Inflammatory macrophage treated with lipopolysaccharide for 1 hour (primary cell): ENCODE measurements at regions not wholly inside any gene's neighbourhood (a gene's known extent, or its start where the extent isn't known, plus 50 kb on each side); places are given as distances from the start of the nearest gene placed in this dataset.
"Not testable (repeated sequence)": the region's sequence is repeated elsewhere in the genome, so short reads cannot be mapped to it uniquely, and the experiment has no call there.

Source experiments
- DNase-seq, 2 donors: peaks; one replicate each; pipeline ENCODE4 v3.0.0-alpha.2; 2020 to 2022

GRCh38 chr16:59459806-59460205 is 725.7 kb upstream of the GOT2 start:
- DNase-seq = no peak

- no peak for DNase-seq
Measured at GRCh38 chr16:59455497-59455896, 721.4 kb upstream of the GOT2 start.

GRCh38 chr16:59450513-59450912 is 716.4 kb upstream of the GOT2 start:
- DNase-seq = not testable (repeated sequence)

GRCh38 chr16:59440502-59440901 is 706.4 kb upstream of the GOT2 start:
- DNase-seq = no peak

GRCh38 chr16:59432896-59433295 is 698.8 kb upstream of the GOT2 start:
- no peak for DNase-seq

GRCh38 chr16:59432276-59432675 is 698.2 kb upstream of the GOT2 start:
- DNase-seq = no peak

GRCh38 chr16:59424714-59425273 is 690.7 kb upstream of the GOT2 start:
- DNase-seq = no peak

GRCh38 chr16:59411961-59412841 is 678.1 kb upstream of the GOT2 start:
- no peak for DNase-seq

GRCh38 chr16:59410451-59410850 is 676.3 kb upstream of the GOT2 start:
- DNase-seq = no peak

- DNase-seq = no peak
Measured at GRCh38 chr16:59405802-59406201, 671.7 kb upstream of the GOT2 start.

- no peak for DNase-seq
Measured at GRCh38 chr16:59404509-59404908, 670.4 kb upstream of the GOT2 start.

GRCh38 chr16:59400830-59401229 is 666.7 kb upstream of the GOT2 start:
- no peak for DNase-seq

GRCh38 chr16:59397638-59398037 is 663.5 kb upstream of the GOT2 start:
- no peak for DNase-seq

GRCh38 chr16:59394526-59394925 is 660.4 kb upstream of the GOT2 start:
- no peak for DNase-seq

GRCh38 chr16:59392911-59393310 is 658.8 kb upstream of the GOT2 start:
- DNase-seq = no peak

GRCh38 chr16:59391617-59392364 is 657.7 kb upstream of the GOT2 start:
- no peak for DNase-seq

GRCh38 chr16:59385959-59386358 is 651.8 kb upstream of the GOT2 start:
- no peak for DNase-seq

GRCh38 chr16:59385491-59385890 is 651.4 kb upstream of the GOT2 start:
- DNase-seq = no peak

GRCh38 chr16:59373632-59374031 is 639.5 kb upstream of the GOT2 start:
- no peak for DNase-seq

- no peak for DNase-seq
Measured at GRCh38 chr16:59370717-59371116, 636.6 kb upstream of the GOT2 start.

GRCh38 chr16:59369523-59369922 is 635.4 kb upstream of the GOT2 start:
- DNase-seq = no peak

- DNase-seq = no peak
Measured at GRCh38 chr16:59368586-59368985, 634.5 kb upstream of the GOT2 start.

- DNase-seq = no peak
Measured at GRCh38 chr16:59356709-59357108, 622.6 kb upstream of the GOT2 start.

- DNase-seq = no peak
Measured at GRCh38 chr16:59356144-59356543, 622.0 kb upstream of the GOT2 start.
